Esophagus muscularis mucosa (tissue), 4 donors: ENCODE measurements at regions not wholly inside any gene's neighbourhood (a gene's known extent, or its start where the extent isn't known, plus 50 kb on each side); places are given as distances from the start of the nearest gene placed in this dataset.

Experiments used
- DNase-seq: peaks from one replicate; pipeline ENCODE4 v3.0.0-alpha.2; 2017; ENCODE audit errors: extremely low spot score
- H3K27ac ChIP-seq, 4 donors: fragments of 200-600 bp; sonication (generic); replicated peaks in 1 of 4; 1 replicate in 3 of 4; 2 replicates in 1 of 4; pipeline ENCODE4 v1.5.1; 2016 to 2019; ENCODE audit warnings: mild to moderate bottlenecking in 1 of 4
- H3K27me3 ChIP-seq, 4 donors: fragments of 200-600 bp; sonication (generic); one replicate each; pipeline versions ENCODE4 v1.5.1 to v1.6.0; 2016 to 2019
- H3K36me3 ChIP-seq, 4 donors: fragments of 200-600 bp; sonication (generic); one replicate each; pipeline ENCODE4 v1.5.1; 2016 to 2019
- H3K4me1 ChIP-seq, 4 donors: fragments of 200-600 bp; sonication (generic); one replicate each; pipeline ENCODE4 v1.5.1; 2016 to 2019
- H3K4me3 ChIP-seq, 4 donors: fragments of 200-600 bp; sonication (generic); 1 replicate in 2 of 4; 2 replicates in 2 of 4; pipeline ENCODE4 v1.5.1; 2016 to 2019; ENCODE audit warnings: mild to moderate bottlenecking in 4 of 4, moderate library complexity in 1 of 4
- H3K9me3 ChIP-seq, 4 donors: fragments of 200-600 bp; sonication (generic); 1 replicate in 3 of 4; 2 replicates in 1 of 4; pipeline ENCODE4 v1.5.1; 2016 to 2019
- EP300 ChIP-seq: sonication (generic); formaldehyde crosslinking; IDR thresholded peaks from one replicate; pipeline ENCODE4 v1.6.1; 2017; ENCODE audit warnings: antibody characterized with exemption
- POLR2A ChIP-seq: fragments of 450-650 bp; IDR thresholded peaks from one replicate; pipeline ENCODE4 v1.6.1; 2017; ENCODE audit warnings: antibody characterized with exemption, moderate library complexity, mild to moderate bottlenecking, low read depth
- POLR2AphosphoS5 ChIP-seq, 2 donors: sonication (generic); formaldehyde crosslinking; IDR thresholded peaks; one replicate each; pipeline ENCODE4 v1.6.1; 2017; ENCODE audit warnings: antibody characterized with exemption in 2 of 2
- WGBS: methylation state at CpG from one replicate; pipeline ENCODE4 v1.1.5; 2018; 5-methylcytosine and 5-hydroxymethylcytosine counted together
- intact Hi-C: fragments of 100-400 bp; cut with DNase I; formaldehyde crosslinking; loops from one replicate; pipeline ENCODE4 v1.15.1; 2023
- TF ChIP-seq, protein P1 (sequence below), 3 experiments: fragments of 200-600 bp in 2 of 3; fragments of 450-650 bp in 1 of 3; sonication (generic) in 2 of 3; IDR thresholded peaks; one replicate each; pipeline ENCODE4 v1.5.1; 2017 to 2019; ENCODE audit warnings: antibody characterized with exemption in 3 of 3, mild to moderate bottlenecking in 2 of 3, moderate library complexity in 1 of 3

DNA sequence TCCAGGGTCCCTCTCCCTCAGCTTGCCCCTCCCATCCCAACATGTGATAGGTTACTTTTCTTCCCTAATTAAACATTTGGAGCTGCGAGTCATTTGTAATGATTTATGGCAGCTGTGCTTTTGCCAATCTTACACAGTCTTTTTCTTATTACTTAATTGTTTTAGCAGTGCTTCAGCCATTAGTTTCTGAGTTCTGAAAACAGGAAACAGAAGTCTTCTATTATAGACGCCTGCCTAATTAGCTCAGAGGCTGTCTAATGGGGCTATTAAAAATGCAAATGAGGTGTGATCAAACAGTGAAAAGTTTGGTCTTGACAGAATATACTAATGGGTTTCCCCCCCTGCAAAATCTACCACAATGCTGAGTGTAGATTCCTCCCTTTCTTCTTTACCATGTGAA, 388.3 kb upstream of the CELF4 start:
- peaks cover 0 to 4% (median 0%) of the 10 kb centered on the region in 4 donors for H3K9me3 ChIP-seq
- H3K27ac ChIP-seq, result no peak overlapping the region
- intact Hi-C loops, result no loop called here
- no peaks in the 10 kb centered on the region for H3K36me3 ChIP-seq
- H3K4me3 ChIP-seq, result no peak overlapping the region
- no peaks in the 10 kb centered on the region for H3K27me3 ChIP-seq
- H3K4me1 ChIP-seq, result no peaks in the 10 kb centered on the region
- TF ChIP-seq POLR2A (no peak), EP300 (no peak), POLR2AphosphoS5 (IDR thresholded peaks at IDR 0.05) (no peak)
- TF ChIP-seq, protein P1, sequence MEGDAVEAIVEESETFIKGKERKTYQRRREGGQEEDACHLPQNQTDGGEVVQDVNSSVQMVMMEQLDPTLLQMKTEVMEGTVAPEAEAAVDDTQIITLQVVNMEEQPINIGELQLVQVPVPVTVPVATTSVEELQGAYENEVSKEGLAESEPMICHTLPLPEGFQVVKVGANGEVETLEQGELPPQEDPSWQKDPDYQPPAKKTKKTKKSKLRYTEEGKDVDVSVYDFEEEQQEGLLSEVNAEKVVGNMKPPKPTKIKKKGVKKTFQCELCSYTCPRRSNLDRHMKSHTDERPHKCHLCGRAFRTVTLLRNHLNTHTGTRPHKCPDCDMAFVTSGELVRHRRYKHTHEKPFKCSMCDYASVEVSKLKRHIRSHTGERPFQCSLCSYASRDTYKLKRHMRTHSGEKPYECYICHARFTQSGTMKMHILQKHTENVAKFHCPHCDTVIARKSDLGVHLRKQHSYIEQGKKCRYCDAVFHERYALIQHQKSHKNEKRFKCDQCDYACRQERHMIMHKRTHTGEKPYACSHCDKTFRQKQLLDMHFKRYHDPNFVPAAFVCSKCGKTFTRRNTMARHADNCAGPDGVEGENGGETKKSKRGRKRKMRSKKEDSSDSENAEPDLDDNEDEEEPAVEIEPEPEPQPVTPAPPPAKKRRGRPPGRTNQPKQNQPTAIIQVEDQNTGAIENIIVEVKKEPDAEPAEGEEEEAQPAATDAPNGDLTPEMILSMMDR (IDR thresholded peaks at IDR 0.05), result no peak
- 43% methylated on average over 2 of the region's 2 CpGs for WGBS
- no peak for DNase-seq

DNA sequence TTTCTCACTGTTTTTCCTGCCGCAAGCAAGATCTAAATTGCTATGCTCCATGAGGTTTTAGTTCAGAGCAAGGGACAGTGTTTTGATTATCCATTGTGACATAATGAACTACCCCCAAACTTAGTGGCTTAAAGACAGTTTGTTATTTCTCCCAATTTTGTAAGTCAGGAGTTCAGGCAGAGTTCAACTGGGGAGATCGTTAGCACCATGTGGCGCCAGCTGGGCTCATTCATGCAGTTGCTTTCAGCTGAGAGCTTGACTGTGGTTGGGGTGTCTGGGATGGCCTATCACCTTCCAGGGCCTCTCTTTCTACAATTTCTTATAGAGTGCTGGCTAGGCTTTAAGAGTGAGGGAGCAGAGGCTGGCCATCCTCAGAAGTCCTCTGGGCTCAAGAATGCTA, 382.9 kb upstream of the CELF4 start:
- WGBS, result 61% methylated on average over 3 of the region's 3 CpGs
- H3K27ac ChIP-seq, result no peak overlapping the region
- peaks cover 0 to 2% (median 0%) of the 10 kb centered on the region in 4 donors for H3K9me3 ChIP-seq
- TF ChIP-seq, protein P1 (IDR thresholded peaks at IDR 0.05), result no peak
- TF ChIP-seq POLR2A (no peak), EP300 (no peak), POLR2AphosphoS5 (IDR thresholded peaks at IDR 0.05) (no peak)
- no peaks in the 10 kb centered on the region for H3K36me3 ChIP-seq
- DNase-seq, result no peak
- H3K4me1 ChIP-seq, result no peaks in the 10 kb centered on the region
- no peak overlapping the region for H3K4me3 ChIP-seq
- no peaks in the 10 kb centered on the region for H3K27me3 ChIP-seq
- intact Hi-C loops, result no loop called here

DNA sequence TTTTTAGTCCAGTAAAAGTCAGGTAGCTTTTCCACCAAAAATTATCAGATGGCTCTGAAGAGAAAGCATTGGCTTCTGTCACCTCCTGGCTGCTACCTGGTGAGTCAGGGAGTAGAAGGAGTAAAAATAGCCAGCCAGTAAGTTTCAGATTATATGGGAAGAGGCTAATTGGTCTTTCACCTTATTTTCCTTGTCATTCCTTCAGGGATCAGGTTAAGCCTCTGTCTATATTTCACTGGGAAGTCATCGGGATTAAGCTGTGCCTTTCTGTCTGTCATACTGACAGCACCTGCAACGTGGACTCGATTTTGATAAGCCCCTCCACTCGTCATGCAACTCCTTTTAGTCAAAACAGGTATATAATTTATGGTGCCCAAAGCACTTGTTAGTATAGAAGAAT, 380.7 kb upstream of the CELF4 start:
- Histone ChIP-seq H3K36me3 (no peaks in the 10 kb centered on the region), H3K4me1 (no peaks in the 10 kb centered on the region), H3K9me3 (no peaks in the 10 kb centered on the region), H3K27ac (no peak overlapping the region), H3K4me3 (no peak overlapping the region), H3K27me3 (no peaks in the 10 kb centered on the region)
- no peak for TF ChIP-seq POLR2A
- TF ChIP-seq EP300, result no peak
- TF ChIP-seq, protein P1 (IDR thresholded peaks at IDR 0.05), result no peak
- TF ChIP-seq POLR2AphosphoS5 (IDR thresholded peaks at IDR 0.05), result no peak
- WGBS, result 52% methylated on average over 4 of the region's 4 CpGs
- intact Hi-C loops, result no loop called here
- DNase-seq, result no peak

GRCh38 chr18:37944700-37945270, 379.2 kb upstream of the CELF4 start:
- TF ChIP-seq, protein P1 (IDR thresholded peaks at IDR 0.05), result no peak
- TF ChIP-seq EP300, result no peak
- no peak for TF ChIP-seq POLR2A
- no peak for TF ChIP-seq POLR2AphosphoS5 (IDR thresholded peaks at IDR 0.05)
- Histone ChIP-seq H3K9me3 (no peaks in the 10 kb centered on the region), H3K4me1 (no peaks in the 10 kb centered on the region)

GRCh38 chr18:37937287-37937686, 371.7 kb upstream of the CELF4 start:
- Histone ChIP-seq H3K9me3 (no peaks in the 10 kb centered on the region), H3K27me3 (no peaks in the 10 kb centered on the region), H3K4me1 (no peaks in the 10 kb centered on the region), H3K36me3 (no peaks in the 10 kb centered on the region), H3K4me3 (no peak overlapping the region), H3K27ac (no peak overlapping the region)
- TF ChIP-seq EP300 (no peak), POLR2AphosphoS5 (IDR thresholded peaks at IDR 0.05) (no peak), POLR2A (no peak)
- TF ChIP-seq, protein P1 (IDR thresholded peaks at IDR 0.05), result no peak
- 60% methylated on average over 6 of the region's 6 CpGs for WGBS
- no peak for DNase-seq
- intact Hi-C loops, result no loop called here

More at GRCh38 chr18:37944700-37945270, 379.2 kb upstream of the CELF4 start:
- no peak overlapping the region for H3K4me3 ChIP-seq
- H3K36me3 ChIP-seq, result no peaks in the 10 kb centered on the region
- no peaks in the 10 kb centered on the region for H3K27me3 ChIP-seq
- H3K27ac ChIP-seq, result no peak overlapping the region
- WGBS, result 75% methylated on average over 3 of the region's 3 CpGs
- no peak for DNase-seq
- intact Hi-C loops, result no loop called here
